Stomach (tissue), 4 donors: ENCODE measurements at regions not wholly inside any gene's neighbourhood (a gene's known extent, or its start where the extent isn't known, plus 50 kb on each side); places are given as distances from the start of the nearest gene placed in this dataset.

Source experiments
- CTCF ChIP-seq, 7 experiments: fragments of 450-650 bp in 4 of 7; fragments of 200-600 bp in 3 of 7; sonication (generic) in 3 of 7; IDR thresholded peaks; one replicate each; pipeline ENCODE4 v1.5.1; 2016 to 2019; ENCODE audit warnings: antibody characterized with exemption in 7 of 7, control low read depth in 2 of 7, mild to moderate bottlenecking in 1 of 7
- EP300 ChIP-seq: sonication (generic); formaldehyde crosslinking; IDR thresholded peaks from one replicate; pipeline ENCODE4 v1.6.1; 2017; ENCODE audit warnings: antibody characterized with exemption
- POLR2A ChIP-seq, 4 donors: fragments of 450-650 bp; IDR thresholded peaks; one replicate each; pipeline ENCODE4 v1.6.1; 2016; ENCODE audit warnings: antibody characterized with exemption in 4 of 4, control low read depth in 2 of 4, mild to moderate bottlenecking in 1 of 4, moderate library complexity in 1 of 4
- POLR2AphosphoS5 ChIP-seq, 3 donors: sonication (generic); formaldehyde crosslinking; IDR thresholded peaks; one replicate each; pipeline ENCODE4 v1.6.1; 2016; ENCODE audit warnings: antibody characterized with exemption in 3 of 3

- TF ChIP-seq CTCF (IDR thresholded peaks at IDR 0.05) (no peak), POLR2AphosphoS5 (IDR thresholded peaks at IDR 0.05) (no peak), POLR2A (IDR thresholded peaks at IDR 0.05) (no peak), EP300 (no peak)
Measured at GRCh38 chr1:106984801-106985200, 71.7 kb upstream of the PRMT6 start.
